ENCODE measurements at regions not wholly inside any gene's neighbourhood (a gene's known extent, or its start where the extent isn't known, plus 50 kb on each side); places are given as distances from the start of the nearest gene placed in this dataset.

- TF ChIP-seq ELF4 (IDR thresholded peaks at IDR 0.05), result no peak
- no peak for TF ChIP-seq SUZ12 (IDR thresholded peaks at IDR 0.05)
- TF ChIP-seq SP1 (IDR thresholded peaks at IDR 0.05), result no peak
- TF ChIP-seq L3MBTL2 (conservative IDR thresholded peaks at IDR 0.05), result no peak
- TF ChIP-seq NFRKB (IDR thresholded peaks at IDR 0.05), result no peak
- TF ChIP-seq PKNOX1 (IDR thresholded peaks at IDR 0.05), result no peak
- no peak for TF ChIP-seq ARNT (IDR thresholded peaks at IDR 0.05)
- no peak for TF ChIP-seq LEF1 (IDR thresholded peaks at IDR 0.05; ENCODE audit: borderline replicate concordance)
- no peak for TF ChIP-seq FOXK2 (IDR thresholded peaks at IDR 0.05)
- TF ChIP-seq FOXM1 (IDR thresholded peaks at IDR 0.05; ENCODE audit: borderline replicate concordance), result no peak
- no peak for TF ChIP-seq HDGF (IDR thresholded peaks at IDR 0.05; ENCODE audit: borderline replicate concordance)
- no peak for TF ChIP-seq CTBP1 (IDR thresholded peaks at IDR 0.05; ENCODE audit: borderline replicate concordance)
- no peak for TF ChIP-seq FOXA1 (IDR thresholded peaks at IDR 0.05)
- TF ChIP-seq ZNF384 (IDR thresholded peaks at IDR 0.05), result no peak
- no peak for TF ChIP-seq BHLHE40 (IDR thresholded peaks at IDR 0.05; ENCODE audit: borderline replicate concordance)
- TF ChIP-seq TARDBP (IDR thresholded peaks at IDR 0.05), result no peak
- CTCF ChIA-PET, result no interaction called here
- POLR2A ChIA-PET, result no interaction called here
- DNase-seq (ENCODE audit: extremely low spot score), result no peak
These were observed 136.8 kb downstream of the ANAPC4 start for GRCh38 chr4:25513814-25514213.

- TF ChIP-seq BHLHE40 (IDR thresholded peaks at IDR 0.05; ENCODE audit: borderline replicate concordance) (no peak), ZNF384 (IDR thresholded peaks at IDR 0.05) (no peak), SUZ12 (IDR thresholded peaks at IDR 0.05) (no peak), FOXA1 (IDR thresholded peaks at IDR 0.05) (no peak), FOXK2 (IDR thresholded peaks at IDR 0.05) (no peak), TARDBP (IDR thresholded peaks at IDR 0.05) (no peak), HDGF (IDR thresholded peaks at IDR 0.05; ENCODE audit: borderline replicate concordance) (no peak)
- ChIA-PET POLR2A (no interaction called here), CTCF (no interaction called here)
- DNase-seq (ENCODE audit: extremely low spot score), result no peak
These were observed 132.2 kb upstream of the SLC34A2 start for GRCh38 chr4:25523405-25523804.

GRCh38 chr4:25524663-25525062 is 131.0 kb upstream of the SLC34A2 start:
- ChIA-PET CTCF (no interaction called here), POLR2A (no interaction called here)
- no peak for DNase-seq (ENCODE audit: extremely low spot score)
- TF ChIP-seq FOXA1 (IDR thresholded peaks at IDR 0.05), result no peak
- TF ChIP-seq FOXK2 (IDR thresholded peaks at IDR 0.05), result no peak
- no peak for TF ChIP-seq NFRKB (IDR thresholded peaks at IDR 0.05)
- no peak for TF ChIP-seq LEF1 (IDR thresholded peaks at IDR 0.05; ENCODE audit: borderline replicate concordance)
- no peak for TF ChIP-seq SP1 (IDR thresholded peaks at IDR 0.05)
- TF ChIP-seq ZNF384 (IDR thresholded peaks at IDR 0.05), result no peak
- no peak for TF ChIP-seq CTBP1 (IDR thresholded peaks at IDR 0.05; ENCODE audit: borderline replicate concordance)
- TF ChIP-seq BHLHE40 (IDR thresholded peaks at IDR 0.05; ENCODE audit: borderline replicate concordance), result no peak

GRCh38 chr4:25525896-25526295 is 129.8 kb upstream of the SLC34A2 start:
- TF ChIP-seq PKNOX1 (IDR thresholded peaks at IDR 0.05), result no peak
- TF ChIP-seq NFRKB (IDR thresholded peaks at IDR 0.05), result no peak
- no peak for TF ChIP-seq CTBP1 (IDR thresholded peaks at IDR 0.05; ENCODE audit: borderline replicate concordance)
- TF ChIP-seq ZNF384 (IDR thresholded peaks at IDR 0.05), result no peak
- TF ChIP-seq BHLHE40 (IDR thresholded peaks at IDR 0.05; ENCODE audit: borderline replicate concordance), result no peak
- TF ChIP-seq HDGF (IDR thresholded peaks at IDR 0.05; ENCODE audit: borderline replicate concordance), result no peak
- TF ChIP-seq TARDBP (IDR thresholded peaks at IDR 0.05), result no peak
- no peak for TF ChIP-seq FOXM1 (IDR thresholded peaks at IDR 0.05; ENCODE audit: borderline replicate concordance)
- TF ChIP-seq FOXA1 (IDR thresholded peaks at IDR 0.05), result no peak
- TF ChIP-seq SUZ12 (IDR thresholded peaks at IDR 0.05), result no peak
- no peak for TF ChIP-seq SP1 (IDR thresholded peaks at IDR 0.05)
- no peak for TF ChIP-seq L3MBTL2 (conservative IDR thresholded peaks at IDR 0.05)
- no peak for TF ChIP-seq FOXK2 (IDR thresholded peaks at IDR 0.05)
- TF ChIP-seq LEF1 (IDR thresholded peaks at IDR 0.05; ENCODE audit: borderline replicate concordance), result no peak
- TF ChIP-seq ELF4 (IDR thresholded peaks at IDR 0.05), result no peak
- no peak for TF ChIP-seq ARNT (IDR thresholded peaks at IDR 0.05)

GRCh38 chr4:25527034-25527433 is 128.6 kb upstream of the SLC34A2 start:
- ChIA-PET POLR2A (no interaction called here), CTCF (no interaction called here)
- DNase-seq (ENCODE audit: extremely low spot score), result no peak
- TF ChIP-seq ZNF384 (IDR thresholded peaks at IDR 0.05) (no peak), SUZ12 (IDR thresholded peaks at IDR 0.05) (no peak), FOXA1 (IDR thresholded peaks at IDR 0.05) (no peak), PKNOX1 (IDR thresholded peaks at IDR 0.05) (no peak), L3MBTL2 (conservative IDR thresholded peaks at IDR 0.05) (no peak), LEF1 (IDR thresholded peaks at IDR 0.05; ENCODE audit: borderline replicate concordance) (no peak), TARDBP (IDR thresholded peaks at IDR 0.05) (no peak), CTBP1 (IDR thresholded peaks at IDR 0.05; ENCODE audit: borderline replicate concordance) (no peak), FOXK2 (IDR thresholded peaks at IDR 0.05) (no peak), SP1 (IDR thresholded peaks at IDR 0.05) (no peak), HDGF (IDR thresholded peaks at IDR 0.05; ENCODE audit: borderline replicate concordance) (no peak), ARNT (IDR thresholded peaks at IDR 0.05) (no peak), FOXM1 (IDR thresholded peaks at IDR 0.05; ENCODE audit: borderline replicate concordance) (no peak), BHLHE40 (IDR thresholded peaks at IDR 0.05; ENCODE audit: borderline replicate concordance) (no peak), NFRKB (IDR thresholded peaks at IDR 0.05) (no peak), ELF4 (IDR thresholded peaks at IDR 0.05) (no peak)

More at GRCh38 chr4:25525896-25526295, 129.8 kb upstream of the SLC34A2 start:
- POLR2A ChIA-PET, result no interaction called here
- DNase-seq (ENCODE audit: extremely low spot score), result no peak
- CTCF ChIA-PET, result no interaction called here

GRCh38 chr4:25528391-25528790 is 127.3 kb upstream of the SLC34A2 start:
- TF ChIP-seq SP1 (IDR thresholded peaks at IDR 0.05), result no peak
- POLR2A ChIA-PET, result no interaction called here
- CTCF ChIA-PET, result no interaction called here
- no peak for DNase-seq (ENCODE audit: extremely low spot score)
